ENCODE measurements at regions not wholly inside any gene's neighbourhood (a gene's known extent, or its start where the extent isn't known, plus 50 kb on each side); places are given as distances from the start of the nearest gene placed in this dataset.

GRCh38 chr9:88075966-88076285 is 62.3 kb downstream of the SPATA31C2 start:
- no peak for TF ChIP-seq YY1 (IDR thresholded peaks at IDR 0.05; ENCODE audit: insufficient read depth, insufficient read length)
- TF ChIP-seq ZNF274 (IDR thresholded peaks at IDR 0.05; ENCODE audit: low read depth, low read length): no peak
- no peak for TF ChIP-seq SUZ12 (IDR thresholded peaks at IDR 0.05; ENCODE audit: extremely low read depth, insufficient read depth, insufficient read length)

Measured in NT2/D1 (cell line).